HL-60 (cell line): ENCODE measurements at regions not wholly inside any gene's neighbourhood (a gene's known extent, or its start where the extent isn't known, plus 50 kb on each side); places are given as distances from the start of the nearest gene placed in this dataset.

Experiments
- DNase-seq, 2 experiments: peaks; one replicate each; pipeline ENCODE4 v3.0.0-alpha.2; 2010 to 2020; ENCODE audit warnings: low read depth in 1 of 2, low spot score in 1 of 2
- H3K27ac ChIP-seq: fragments of 250-450 bp; sonication (Bioruptor Pico); replicated peaks from 2 replicates; pipeline ENCODE4 v1.5.1; 2020; ENCODE audit warnings: mild to moderate bottlenecking, moderate library complexity
- H3K27me3 ChIP-seq: fragments of 250-450 bp; sonication (Bioruptor Pico); 2 replicates; pipeline ENCODE4 v1.5.1; 2021; ENCODE audit warnings: mild to moderate bottlenecking, moderate library complexity; ENCODE audit not compliant: insufficient read depth, poor library complexity, severe bottlenecking
- H3K4me3 ChIP-seq: replicated peaks from 2 replicates; pipeline ENCODE4 v1.5.1; 2011; ENCODE audit warnings: mild to moderate bottlenecking, control low read depth, low read length; ENCODE audit not compliant: insufficient read depth
- CTCF ChIP-seq: IDR thresholded peaks from one replicate; pipeline ENCODE4 v1.5.1; 2011; ENCODE audit warnings: low read length, control low read depth, inconsistent platforms; ENCODE audit not compliant: insufficient read depth
- GABPA ChIP-seq: IDR thresholded peaks from 2 replicates; pipeline ENCODE4 v1.6.1; 2012; ENCODE audit warnings: low read depth
- POLR2AphosphoS5 ChIP-seq: IDR thresholded peaks from 2 replicates; pipeline ENCODE4 v1.6.1; 2012; ENCODE audit warnings: low read depth
- REST ChIP-seq: IDR thresholded peaks from 2 replicates; pipeline ENCODE4 v1.6.1; 2012; ENCODE audit warnings: low read depth; ENCODE audit not compliant: insufficient replicate concordance
- SPI1 ChIP-seq: IDR thresholded peaks from 2 replicates; pipeline ENCODE4 v1.6.1; 2012; ENCODE audit warnings: low read depth, mild to moderate bottlenecking, borderline replicate concordance

GRCh38 chr10:22158426-22158825 lies 59.4 kb downstream of the EBLN1 start:
- no peak overlapping the region for H3K27ac ChIP-seq
- no peak overlapping the region for H3K4me3 ChIP-seq
- H3K27me3 ChIP-seq: no peaks in the 10 kb centered on the region
- DNase-seq: no peak
- TF ChIP-seq REST (no peak), GABPA (no peak), SPI1 (no peak), POLR2AphosphoS5 (no peak), CTCF (no peak)

- no peak for DNase-seq
- TF ChIP-seq CTCF (no peak), GABPA (no peak), REST (no peak), SPI1 (no peak), POLR2AphosphoS5 (no peak)
- Histone ChIP-seq H3K4me3 (no peak overlapping the region), H3K27ac (no peak overlapping the region), H3K27me3 (no peaks in the 10 kb centered on the region)
Observed at GRCh38 chr10:22156750-22157149, 61.1 kb downstream of the EBLN1 start.

GRCh38 chr10:22152403-22152802 lies 65.4 kb downstream of the EBLN1 start:
- Histone ChIP-seq H3K4me3 (no peak overlapping the region), H3K27ac (no peak overlapping the region), H3K27me3 (no peaks in the 10 kb centered on the region)
- TF ChIP-seq POLR2AphosphoS5: no peak
- TF ChIP-seq SPI1: no peak
- no peak for TF ChIP-seq GABPA
- no peak for TF ChIP-seq REST
- no peak for TF ChIP-seq CTCF
- DNase-seq: no peak
